GM12872 (cell line): ENCODE measurements at regions not wholly inside any gene's neighbourhood (a gene's known extent, or its start where the extent isn't known, plus 50 kb on each side); places are given as distances from the start of the nearest gene placed in this dataset.

Experiments
- TF ChIP-seq, protein P1 (sequence below): IDR thresholded peaks from 3 replicates; pipeline ENCODE4 v1.5.1; 2011; ENCODE audit warnings: low read depth, mild to moderate bottlenecking, low read length, moderate library complexity; ENCODE audit not compliant: insufficient read depth

DNA sequence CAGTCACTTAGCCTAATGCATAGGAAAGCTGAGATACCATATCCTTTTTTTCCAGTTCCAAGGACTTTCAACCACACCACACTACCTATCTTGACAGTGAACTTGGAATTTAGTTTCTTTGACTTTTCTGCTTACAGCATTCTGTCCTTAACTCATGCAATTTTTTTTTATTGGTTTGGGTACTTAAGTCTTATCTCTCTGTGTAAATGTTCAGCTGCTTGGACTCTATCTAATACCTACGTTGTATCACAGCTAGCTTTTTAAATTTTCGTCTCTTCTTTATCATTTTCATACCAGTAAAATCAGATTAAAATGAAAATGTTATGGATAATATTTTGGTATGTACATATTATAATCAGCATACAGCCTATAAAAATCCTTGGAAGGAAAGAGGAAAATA lies 106.9 kb upstream of the ADGRF1 start:
- TF ChIP-seq, protein P1, sequence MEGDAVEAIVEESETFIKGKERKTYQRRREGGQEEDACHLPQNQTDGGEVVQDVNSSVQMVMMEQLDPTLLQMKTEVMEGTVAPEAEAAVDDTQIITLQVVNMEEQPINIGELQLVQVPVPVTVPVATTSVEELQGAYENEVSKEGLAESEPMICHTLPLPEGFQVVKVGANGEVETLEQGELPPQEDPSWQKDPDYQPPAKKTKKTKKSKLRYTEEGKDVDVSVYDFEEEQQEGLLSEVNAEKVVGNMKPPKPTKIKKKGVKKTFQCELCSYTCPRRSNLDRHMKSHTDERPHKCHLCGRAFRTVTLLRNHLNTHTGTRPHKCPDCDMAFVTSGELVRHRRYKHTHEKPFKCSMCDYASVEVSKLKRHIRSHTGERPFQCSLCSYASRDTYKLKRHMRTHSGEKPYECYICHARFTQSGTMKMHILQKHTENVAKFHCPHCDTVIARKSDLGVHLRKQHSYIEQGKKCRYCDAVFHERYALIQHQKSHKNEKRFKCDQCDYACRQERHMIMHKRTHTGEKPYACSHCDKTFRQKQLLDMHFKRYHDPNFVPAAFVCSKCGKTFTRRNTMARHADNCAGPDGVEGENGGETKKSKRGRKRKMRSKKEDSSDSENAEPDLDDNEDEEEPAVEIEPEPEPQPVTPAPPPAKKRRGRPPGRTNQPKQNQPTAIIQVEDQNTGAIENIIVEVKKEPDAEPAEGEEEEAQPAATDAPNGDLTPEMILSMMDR: no peak

DNA sequence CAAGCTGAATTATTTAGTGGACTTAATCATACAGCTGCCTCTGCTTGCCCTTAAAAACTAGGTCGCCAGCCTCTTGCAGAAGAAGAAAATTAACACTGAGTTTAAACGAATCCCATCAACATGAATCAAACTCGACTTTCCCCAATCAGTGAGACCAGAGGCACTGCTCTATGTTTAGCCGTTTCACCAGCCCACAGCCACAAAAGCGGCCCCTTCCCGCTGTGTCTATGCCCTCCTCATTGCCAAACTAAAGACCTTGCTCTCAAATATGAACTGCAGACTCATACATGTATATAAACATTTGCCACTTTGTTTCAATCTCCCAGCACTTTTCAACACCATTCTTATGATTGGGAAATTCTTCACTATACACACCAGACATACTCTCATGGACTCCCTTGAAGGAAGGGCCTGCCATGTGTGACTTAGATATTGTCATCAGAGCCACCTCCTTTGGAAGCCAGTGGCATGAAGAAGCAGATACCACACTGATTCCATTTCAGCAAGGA lies 105.8 kb upstream of the ADGRF1 start:
- TF ChIP-seq, protein P1: no peak

DNA sequence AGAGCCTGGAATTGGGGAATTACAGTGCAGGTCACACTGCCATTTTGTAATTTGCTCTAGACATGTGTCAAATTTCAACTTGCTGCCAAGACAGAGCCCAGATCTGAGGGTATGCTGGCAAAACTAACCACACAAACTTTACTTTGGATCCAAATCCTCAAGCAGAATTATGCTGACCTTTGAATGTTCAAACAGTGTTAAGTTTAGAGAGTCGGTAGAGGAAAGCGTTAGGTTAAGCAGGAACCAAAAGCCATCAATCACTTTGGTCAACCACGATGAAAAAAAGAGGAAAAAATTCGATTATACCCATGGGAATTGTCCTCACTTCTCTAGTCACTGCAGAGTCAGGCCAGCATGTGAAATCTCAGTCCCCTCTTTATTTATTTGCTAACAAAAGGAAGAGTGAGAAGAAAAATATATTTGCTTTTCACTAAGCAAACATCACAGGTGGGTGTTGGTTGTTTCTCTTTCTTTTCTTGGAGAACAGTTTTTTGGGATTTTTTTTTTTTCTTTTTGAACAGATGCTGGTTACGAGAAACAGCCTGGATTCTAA lies 105.1 kb upstream of the ADGRF1 start:
- TF ChIP-seq, protein P1: no peak

DNA sequence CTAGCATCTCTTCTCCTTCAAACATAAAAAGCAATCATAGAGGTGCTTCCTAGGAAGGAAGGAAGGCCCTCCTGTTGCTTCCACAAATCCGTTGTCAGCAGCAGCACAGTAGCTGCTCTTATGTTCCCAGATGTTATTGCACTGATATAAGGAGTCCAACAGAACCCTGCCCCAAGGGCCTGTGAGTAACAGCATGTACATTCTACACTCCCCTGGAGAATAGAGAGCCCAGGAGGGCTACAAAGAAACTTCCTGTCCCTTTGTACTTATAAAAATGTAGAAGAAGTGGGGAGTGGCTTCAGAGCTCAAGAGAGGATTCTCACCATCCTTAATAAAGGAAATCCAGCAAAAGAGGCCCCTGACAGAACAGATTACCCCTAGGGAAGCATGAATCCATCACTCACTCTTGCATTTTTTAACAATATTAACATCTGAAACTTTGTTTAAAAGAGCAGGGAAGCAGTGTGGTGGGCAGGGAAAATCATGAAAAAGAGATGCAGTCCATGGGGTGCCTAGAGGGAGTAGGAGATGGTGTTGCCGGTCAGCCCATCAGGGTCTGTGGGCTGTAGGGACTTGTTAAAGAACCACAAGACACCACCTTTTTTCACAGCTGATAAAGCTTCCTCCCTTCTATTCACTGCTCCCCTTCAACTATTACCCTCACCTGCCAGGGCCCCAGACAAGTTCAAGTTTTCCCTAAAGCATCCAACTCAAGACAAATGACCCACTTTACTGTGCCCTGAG lies 104.5 kb upstream of the ADGRF1 start:
- TF ChIP-seq, protein P1: no peak

DNA sequence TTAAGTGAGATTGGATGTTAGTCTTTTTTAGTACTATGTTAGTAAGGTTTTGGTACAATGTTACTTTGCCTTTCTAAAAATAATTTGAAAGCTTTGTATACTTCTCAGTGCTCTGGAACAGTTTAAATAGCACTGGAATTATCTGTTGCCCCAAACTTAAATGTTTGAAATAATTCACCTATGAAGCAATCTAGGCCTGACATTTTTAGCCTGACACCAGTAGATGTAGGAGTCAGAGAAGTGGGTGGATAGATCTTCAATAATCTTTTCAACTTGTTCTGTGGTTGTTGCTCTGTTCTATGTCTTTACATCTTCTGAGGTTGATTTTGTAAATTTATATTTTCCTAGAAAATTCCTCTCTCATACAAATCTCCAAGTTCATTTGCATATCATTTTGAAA lies 103.1 kb upstream of the ADGRF1 start:
- TF ChIP-seq, protein P1: no peak

DNA sequence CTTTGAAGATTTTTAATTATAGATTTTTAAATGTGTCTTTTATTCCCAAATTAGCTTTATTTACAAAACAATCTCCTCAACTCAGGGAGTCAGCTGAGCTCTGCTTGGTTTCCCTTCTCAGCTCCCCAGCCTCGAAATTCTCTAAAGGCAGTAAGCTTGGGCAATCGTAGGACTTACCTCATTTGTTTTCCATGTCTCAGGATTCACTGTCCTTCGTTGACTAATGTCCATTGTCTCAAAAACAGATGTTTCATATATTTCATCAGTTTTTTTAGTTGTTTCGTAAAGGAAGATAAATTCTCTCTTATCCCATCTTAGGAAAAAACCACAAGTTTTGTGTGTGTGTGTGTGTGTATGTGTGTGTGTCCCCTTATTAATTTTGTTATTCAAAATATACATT lies 102.2 kb upstream of the ADGRF1 start:
- TF ChIP-seq, protein P1: no peak

DNA sequence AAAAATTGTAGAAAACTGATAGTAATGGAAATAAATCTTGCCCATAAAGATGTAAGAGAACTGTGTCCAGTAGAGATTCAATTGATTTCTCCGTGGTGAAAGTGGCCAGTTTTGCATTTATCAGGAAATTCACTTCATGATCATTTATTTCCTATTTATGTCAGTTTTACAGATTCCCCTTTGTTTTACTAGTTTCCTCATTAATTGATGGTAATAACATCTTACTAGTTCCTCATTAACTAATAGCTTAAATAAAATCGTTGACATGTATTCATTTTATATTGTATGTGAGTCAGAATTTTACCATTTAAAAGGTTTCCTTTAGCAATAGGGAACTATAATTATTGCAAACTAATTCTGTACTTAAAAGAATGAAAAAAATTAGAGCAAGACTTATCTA lies 99.8 kb upstream of the ADGRF1 start:
- TF ChIP-seq, protein P1: no peak
